HG03575 (cell line): ENCODE measurements at regions not wholly inside any gene's neighbourhood (a gene's known extent, or its start where the extent isn't known, plus 50 kb on each side); places are given as distances from the start of the nearest gene placed in this dataset.
"Not testable (repeated sequence)": the region's sequence is repeated elsewhere in the genome, so short reads cannot be mapped to it uniquely, and the experiment has no call there.

Experiments used
- ATAC-seq: cut with Tn5 transposase; IDR thresholded peaks from one replicate; pipeline ENCODE4 v1.9.1; 2021; ENCODE audit not compliant: unreplicated experiment, insufficient number of reproducible peaks, low FRiP score; ENCODE audit errors: extremely low read depth

DNA sequence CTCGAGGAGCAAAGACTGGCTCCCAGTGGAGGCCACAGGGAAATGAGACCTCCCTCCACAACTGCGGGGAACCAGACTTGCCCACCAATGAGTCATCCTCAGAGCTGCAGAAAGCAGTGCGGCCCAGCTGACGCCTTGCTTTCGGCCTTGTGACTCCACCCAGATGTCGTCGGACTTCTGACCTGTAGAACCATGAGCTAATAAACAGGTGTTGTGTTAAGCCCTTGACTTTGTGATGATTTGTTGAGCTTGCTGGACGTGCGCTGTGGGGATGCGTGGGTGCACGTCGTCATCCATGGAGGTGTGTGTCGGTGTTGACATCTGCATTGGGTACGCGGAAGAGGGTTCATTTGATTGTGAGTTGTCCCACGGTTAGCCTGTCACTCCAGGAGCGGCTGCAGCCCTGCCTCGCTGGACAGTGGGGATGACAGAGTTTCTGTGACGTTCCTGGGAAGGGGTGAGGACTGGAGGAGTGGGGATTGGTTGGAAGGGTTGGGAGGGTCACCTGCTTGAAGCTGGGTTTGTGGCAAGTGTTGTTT lies 154.1 kb downstream of the SH3BP4 start:
- no peak for ATAC-seq

DNA sequence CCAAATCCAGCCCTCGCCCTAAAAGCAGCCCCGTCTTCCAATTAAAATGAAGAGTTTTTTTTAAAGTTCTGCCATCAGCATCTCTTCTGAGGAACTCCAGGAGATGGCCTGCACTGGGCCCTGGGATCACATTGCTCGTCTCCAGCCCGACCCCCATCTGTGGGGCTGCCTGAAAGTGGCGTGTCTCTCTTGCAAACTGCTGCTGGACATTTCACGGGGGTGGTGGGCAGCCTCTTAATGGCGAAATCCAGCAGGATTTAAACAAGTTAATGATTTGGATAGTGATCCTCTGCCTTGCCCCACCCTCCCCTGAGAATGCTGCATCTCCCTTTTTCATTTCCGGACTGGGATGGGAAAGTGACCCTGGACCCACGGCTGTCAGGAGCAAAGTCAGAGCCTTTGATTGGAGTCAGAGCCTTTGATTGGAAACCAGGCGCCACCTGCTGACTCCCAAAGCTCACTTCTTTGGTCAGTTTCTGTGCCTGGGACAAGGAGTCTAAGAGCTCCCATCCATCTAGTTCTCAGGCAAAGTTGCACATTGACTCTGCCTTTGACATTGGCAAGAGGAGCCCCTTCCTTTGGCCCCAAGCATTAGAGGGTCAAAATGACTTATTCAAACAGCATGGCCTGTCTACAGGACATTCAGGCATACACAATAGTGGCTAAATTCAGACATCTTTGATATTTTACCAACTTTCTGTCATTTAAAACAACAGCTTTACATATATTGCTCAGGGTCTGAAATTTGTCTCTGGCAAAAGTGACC lies 155.2 kb downstream of the SH3BP4 start:
- ATAC-seq = no peak

DNA sequence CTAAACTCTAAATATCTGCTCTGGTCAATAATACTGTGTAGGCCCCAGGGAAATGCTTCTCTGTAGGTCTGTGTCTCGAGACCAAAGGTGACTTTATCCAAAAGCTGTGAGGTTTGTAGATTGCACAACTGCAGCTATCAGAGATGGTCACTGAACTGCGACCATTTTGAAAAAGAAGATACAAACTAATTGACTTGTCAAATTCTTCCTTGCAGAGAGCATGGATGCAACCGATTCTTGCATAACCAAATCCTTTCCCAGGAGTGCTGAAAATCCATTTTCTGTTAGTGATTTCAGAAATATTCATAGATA lies 155.8 kb downstream of the SH3BP4 start:
- ATAC-seq = no peak

DNA sequence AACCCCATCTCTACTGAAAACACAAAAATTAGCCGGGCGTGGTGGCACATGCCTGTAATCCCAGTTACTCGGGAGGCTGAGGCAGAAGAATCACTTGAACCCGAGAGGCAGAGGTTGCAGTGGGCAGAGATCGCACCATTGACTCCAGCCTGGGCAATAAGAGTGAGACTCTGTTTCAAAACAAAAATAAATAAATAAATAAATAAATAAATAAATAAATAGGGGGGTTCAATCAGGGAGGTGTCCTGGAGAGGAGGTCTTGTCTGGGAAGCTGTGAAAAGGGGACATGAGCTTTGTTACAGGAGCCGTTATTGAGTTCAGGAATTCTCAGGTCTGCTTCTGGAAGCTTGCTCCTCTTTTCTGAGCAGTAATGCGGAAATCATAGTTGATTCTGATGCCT lies 157.7 kb downstream of the SH3BP4 start:
- ATAC-seq = not testable (repeated sequence)

DNA sequence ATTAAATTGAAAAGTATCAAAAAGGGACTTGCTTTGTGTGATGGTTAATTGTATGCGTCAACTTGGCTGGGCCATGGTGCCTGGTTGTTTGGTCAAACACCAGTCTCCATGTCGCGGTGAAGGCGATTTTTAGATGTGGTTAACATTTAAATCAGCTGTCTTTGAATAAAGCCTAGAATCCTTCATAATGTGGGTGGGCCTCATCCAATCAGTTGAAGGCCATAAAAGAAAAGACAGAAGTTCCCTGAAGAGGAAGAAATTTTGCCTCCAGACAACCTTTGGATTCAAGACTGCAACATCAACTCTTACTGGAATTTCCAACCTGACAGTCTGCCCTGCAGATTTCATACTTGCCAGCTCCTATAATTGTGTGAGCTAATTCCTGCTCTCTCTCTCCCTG lies 160.5 kb downstream of the SH3BP4 start:
- no peak for ATAC-seq

DNA sequence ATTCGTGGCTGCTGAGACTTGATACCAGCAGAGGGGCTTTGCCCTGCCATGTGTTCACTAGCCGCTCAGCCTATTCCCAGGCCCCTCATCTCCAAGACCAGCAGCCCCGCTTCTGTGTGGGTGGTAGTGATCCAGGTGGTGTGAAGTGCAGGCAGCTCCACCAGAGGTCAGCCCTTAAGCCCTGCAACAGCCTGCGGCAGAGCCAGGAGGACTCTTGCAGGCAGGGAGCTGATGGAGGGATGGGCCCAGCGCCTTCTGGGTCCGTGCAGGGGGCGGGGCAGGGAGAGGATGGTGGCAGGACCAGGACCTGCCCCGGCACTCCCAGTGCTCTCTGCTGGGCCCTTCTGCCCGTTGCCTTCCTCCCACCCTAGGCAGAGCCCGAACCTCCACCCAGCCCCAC lies 162.0 kb downstream of the SH3BP4 start:
- no peak for ATAC-seq

DNA sequence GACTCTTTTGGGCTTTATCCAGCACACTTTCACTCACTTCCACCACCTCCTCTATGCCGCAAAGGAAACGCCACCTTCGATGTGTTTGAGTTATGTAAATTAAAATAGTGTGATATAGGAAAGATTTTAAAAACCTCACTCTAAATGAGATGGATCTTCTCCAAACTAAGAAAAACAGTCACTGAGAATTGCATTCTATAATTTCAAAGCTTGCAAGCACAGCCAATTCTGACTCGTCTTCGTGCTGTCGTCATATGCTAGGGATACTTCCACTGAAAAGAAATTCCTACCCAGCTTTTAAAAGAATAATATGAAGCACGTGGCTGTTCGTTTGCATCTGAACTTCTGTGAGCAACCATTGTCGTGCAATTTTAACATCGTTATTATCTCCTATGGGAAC lies 162.5 kb downstream of the SH3BP4 start:
- no peak for ATAC-seq

DNA sequence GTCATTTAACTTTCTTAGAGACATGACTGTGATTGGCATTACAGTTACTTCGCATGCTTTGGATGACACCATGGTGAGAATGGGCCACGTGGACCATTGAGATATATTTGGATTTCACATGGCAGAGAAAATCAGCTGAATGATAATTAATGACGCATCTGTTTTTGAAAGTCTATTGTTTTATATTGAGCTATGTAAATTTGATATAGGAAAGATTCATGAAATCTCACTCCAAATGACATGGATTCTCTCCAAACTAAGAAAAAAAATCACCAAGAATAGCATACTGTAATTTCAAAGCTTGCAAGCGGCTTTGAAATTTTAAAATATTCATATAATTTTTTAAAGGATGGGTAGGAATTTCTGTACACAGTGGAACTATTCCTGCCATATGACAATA lies 163.7 kb downstream of the SH3BP4 start:
- no peak for ATAC-seq

DNA sequence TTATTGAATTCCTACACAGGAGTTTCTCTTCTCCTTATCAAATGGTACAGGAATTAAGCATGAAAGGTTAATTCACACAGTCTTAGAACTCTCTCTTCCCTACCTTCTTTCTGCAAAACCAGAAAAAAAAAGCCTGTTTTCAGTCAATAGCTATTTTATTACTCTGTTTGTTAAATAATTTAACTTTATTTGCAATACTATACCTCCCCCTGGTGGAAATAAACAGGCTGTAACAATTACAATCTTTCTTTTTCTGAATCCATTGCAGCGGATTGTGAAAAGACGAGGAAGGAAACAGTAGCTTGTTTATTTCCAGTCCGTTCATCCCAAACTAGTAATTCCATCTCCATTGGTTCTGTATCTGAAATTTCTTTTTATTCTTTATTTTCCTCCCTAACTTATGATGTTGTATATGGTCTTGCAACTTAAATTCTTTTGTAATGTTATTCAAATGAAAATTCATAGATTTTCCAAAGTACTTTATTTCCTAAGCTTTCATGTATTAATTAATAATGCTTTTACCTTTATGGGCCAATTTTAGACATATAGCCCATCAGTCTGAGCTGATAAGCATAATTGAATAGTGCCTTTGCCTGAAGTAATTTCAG lies 165.2 kb downstream of the SH3BP4 start:
- ATAC-seq = no peak

DNA sequence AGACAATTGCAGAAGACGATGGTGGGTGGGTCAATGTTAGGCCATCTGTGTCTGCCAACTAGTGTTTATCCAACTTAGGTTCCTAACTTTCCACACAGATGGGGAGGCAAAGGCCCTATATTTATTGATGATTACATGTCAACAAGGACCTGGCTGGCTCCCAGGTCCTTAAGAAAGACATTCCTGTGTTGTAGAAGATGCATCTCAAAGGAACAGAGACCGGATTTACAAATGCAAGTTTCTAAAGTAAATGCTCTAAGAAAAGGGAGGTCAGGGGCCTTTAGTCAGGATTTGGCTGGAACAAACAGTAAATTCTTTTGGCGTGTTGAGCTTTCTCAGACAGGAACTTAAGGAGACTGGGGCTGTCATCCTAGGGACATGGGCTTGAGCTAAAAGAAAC lies 175.0 kb downstream of the SH3BP4 start:
- ATAC-seq = no peak

DNA sequence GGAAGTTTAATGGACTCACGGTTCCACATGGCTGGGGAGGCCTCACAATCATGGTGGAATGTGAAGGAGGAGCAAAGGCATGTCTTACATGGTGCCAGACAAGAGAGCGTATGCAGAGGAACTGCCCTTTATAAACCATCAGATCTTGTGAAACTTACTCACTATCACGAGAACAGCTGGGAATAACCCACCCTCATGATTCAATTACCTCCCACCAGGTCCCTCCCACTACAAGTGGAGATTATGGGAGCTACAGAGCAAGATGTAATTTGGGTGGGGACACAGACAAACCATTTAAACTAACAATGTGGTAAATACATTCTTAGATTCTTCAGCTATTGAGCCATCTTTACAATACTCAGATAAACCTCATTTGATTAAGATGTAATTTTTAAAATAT lies 176.1 kb downstream of the SH3BP4 start:
- ATAC-seq = no peak

DNA sequence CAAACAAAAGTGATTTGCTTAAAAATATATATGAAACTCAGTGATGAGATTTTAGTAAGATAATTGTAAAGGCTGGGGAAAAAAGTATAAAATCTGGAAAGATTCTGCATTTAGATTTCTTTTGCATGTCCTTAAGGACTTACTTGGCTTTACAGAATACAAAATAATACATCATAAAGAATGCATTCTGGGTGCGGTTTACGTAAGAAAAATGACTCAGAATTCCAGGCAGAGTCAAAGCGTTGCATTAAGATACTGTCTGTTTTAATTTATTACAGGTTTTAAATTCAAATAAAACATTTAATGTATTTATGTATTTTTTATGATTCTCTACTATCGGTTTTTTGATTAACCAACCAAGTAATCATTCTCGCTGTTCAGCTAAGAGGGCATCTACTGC lies 178.0 kb downstream of the SH3BP4 start:
- no peak for ATAC-seq

DNA sequence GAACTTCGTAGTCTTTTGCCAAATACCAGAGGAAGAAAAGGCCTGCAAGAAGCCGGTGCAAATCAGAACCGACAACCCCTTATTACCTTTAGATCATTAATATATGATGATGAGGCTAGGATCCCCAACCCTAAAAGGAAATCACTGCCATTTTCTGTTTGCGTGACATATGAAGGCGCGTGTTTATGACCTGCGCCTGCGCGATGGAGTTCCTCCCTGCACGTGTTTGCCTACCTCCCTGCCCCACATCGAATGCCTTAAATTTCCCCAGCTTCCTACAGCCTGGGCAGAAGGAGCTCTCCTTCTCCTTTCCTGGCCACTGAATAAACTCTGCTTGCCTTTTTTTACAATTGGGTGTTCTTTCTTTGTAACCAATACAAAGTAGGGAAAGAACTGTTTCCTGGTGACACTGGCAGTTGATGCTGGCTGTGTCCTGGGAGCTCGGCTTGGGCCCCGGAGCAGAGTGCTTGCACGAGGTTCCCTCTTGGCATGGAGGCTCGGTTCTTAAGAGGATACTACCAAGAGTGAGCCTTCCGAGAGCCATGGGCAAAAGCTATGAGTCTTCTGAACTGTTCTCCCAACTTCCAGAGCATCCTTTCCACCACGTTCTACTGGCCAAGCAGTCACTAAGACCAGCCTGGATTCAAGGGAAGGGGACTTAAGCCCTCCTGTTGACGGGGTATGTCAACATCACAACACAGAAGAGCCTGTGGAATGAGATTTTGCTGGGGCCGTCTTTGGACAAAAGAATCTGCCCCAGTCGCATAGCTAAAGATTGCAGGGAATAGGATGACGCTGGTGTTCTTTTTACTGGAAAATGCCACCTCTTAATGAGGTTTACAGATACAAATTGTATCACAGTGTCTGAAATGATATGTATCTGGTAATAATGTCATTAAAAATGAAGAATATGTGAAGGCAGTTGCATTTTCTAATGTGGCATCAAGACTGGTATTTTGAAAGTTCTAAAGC lies 179.8 kb downstream of the SH3BP4 start:
- no peak for ATAC-seq

DNA sequence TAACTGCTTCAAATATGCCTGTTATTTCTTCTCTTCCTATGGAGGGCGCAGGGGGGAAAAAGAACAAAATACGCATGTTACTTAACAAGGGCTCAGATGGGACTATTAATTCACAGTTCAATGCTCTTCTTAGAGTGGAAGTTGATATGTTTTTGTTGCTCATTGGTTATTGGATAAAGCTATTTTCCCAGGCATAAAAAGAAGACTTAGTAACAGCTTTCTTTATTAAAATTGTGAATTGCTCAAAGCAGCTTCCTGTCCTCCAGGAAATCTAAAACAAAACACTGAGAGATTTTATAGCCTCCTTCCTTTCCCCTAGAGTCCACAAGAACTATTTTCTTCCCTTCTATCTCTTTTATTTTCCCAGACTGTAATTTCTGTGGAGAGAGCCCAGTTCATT lies 180.8 kb downstream of the SH3BP4 start:
- no peak for ATAC-seq

DNA sequence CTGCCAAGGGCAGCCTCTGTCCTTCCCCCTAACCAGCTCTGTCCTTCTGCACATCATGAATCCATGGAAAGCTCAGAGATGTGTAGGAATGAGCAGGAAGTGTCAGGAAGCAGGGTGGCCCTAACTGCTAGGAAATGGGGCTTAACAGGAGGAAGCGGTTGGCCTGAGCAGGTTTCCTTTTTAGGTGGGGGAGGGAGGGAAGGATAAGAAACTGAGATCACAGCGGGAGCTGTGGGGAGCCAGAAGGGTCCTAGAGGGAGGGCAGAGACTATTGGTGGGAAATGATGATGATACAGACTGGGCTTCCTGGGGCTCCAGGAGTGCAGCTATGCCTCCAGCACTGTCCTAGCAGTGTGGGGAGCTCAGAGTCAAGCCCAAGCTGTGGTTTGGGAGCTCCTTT lies 182.0 kb downstream of the SH3BP4 start:
- ATAC-seq = no peak

DNA sequence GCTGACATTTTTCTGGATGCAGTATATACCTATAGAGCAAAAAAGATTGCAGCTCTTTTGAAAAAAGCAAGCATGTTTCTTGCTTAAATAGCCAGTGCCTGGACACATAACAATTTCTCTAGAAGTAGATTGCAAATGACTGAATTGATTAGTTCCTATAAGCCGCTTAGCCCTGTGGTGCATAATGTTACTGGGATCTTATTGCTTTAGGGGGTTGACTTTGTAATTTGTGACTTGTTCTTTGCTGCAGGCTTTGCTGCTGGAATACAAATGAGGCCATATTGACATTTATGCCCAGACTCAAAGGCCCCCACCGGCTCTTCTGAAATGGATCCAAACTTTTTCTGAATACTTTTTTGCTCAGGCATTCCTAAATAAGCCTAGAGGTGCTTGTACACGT lies 182.6 kb downstream of the SH3BP4 start:
- no peak for ATAC-seq

DNA sequence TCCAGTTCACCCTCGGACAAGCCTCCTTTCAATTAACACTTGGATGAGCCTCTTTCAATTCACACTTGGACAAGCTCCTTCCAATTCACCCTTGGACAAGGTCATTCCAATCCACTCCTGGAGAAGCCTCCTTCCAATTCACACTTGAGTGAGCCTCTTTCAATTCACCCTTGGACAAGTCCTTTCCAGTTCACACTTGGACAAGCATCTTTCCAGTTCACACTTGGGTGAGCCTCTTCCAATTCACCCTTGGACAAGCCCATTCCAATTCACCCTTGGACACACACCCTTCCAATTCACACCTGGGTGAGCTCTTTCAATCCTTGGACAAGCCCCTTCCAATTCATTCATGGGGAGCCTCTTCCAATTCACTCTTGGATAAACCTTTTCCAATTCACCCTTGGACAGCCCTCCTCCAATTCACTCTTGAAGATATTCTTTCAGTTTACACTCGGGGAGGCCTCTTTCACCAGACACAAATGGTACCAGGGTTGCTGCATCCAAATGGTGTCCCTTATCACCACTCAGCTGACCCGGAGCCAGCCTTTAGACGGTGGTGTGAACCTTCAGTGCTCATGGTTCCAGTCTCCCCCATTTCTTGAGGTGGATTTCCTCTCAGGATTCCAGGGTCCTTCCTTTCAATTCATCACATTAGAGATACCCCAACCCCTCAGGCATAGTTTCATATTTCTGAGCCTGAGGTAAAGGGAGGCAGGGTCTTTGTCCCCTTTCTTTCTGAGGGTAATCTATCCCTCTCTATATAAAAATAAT lies 183.6 kb downstream of the SH3BP4 start:
- ATAC-seq = no peak

DNA sequence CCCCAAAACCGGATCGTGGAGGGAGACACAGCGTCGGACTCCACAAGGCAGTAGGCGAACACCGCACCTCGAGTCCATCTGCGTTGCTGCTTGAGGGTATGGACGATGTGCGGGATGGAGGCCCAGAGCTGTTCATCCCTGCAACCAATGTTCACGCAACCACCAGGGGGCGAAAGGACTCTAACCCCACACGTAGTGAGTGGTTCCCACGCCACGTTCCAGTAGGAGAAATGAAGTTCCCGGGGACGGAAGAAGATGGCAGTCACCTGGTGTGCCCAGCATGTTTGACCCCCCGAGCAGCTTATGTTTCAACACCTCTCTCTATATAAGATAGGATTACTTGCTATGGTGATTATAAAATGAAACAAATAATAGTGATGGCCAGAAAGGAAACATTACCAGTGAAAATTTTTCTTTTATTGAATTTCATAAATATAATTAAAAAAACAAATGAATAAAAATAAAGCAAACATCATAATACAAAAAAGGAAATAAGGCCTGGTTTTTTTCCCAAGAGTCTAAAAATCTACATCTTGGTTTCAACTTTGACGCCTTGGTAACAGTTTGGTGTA lies 184.3 kb downstream of the SH3BP4 start:
- ATAC-seq = no peak

DNA sequence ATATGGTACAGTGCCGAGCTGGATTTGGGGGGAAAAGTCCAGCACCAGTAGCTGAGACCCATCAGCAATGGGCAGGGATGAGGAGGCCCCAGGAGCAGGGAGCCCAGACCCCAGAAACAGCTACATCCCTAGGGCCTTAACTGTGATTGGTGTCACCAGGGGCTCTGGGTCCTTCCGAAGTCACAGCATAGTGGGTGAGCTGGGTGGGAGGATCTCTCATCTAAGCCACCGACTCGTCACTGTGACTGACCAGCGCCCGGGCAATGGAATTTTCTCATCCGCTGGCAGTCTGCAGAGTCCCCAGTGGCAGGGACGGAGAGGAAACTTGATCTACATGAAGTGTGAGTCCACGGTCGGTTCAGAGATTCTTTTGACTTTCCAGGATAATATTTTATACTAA lies 186.5 kb downstream of the SH3BP4 start:
- ATAC-seq = no peak
